Endothelial cell of umbilical vein (primary cell): ENCODE measurements at regions not wholly inside any gene's neighbourhood (a gene's known extent, or its start where the extent isn't known, plus 50 kb on each side); places are given as distances from the start of the nearest gene placed in this dataset.

ENCODE experiments used
- BruUV-seq: library from RNA; stranded (reverse); fragments of 400-500 nt; replicated peaks from 2 replicates; lab custom pipeline; 2021; lab: Mats Ljungman, UMichigan
- CTCF ChIA-PET: fragments of 300-600, 350-600 bp; sonication (Branson Sonifier 250); formaldehyde crosslinking; loops from one replicate; lab custom pipeline; 2021; ENCODE audit warnings: antibody characterized with exemption, inconsistent platforms; lab: Charles Lee
- POLR2A ChIA-PET: fragments of 300-600, 350-600 bp; sonication (Branson Sonifier 250); formaldehyde crosslinking; loops from one replicate; lab custom pipeline; 2021; ENCODE audit warnings: antibody characterized with exemption, inconsistent platforms; lab: Charles Lee
- DNase-seq: peaks from one replicate; pipeline ENCODE4 v3.0.0-alpha.2; 2011; ENCODE audit warnings: low read depth, low spot score
- FAIRE-seq: peaks from 2 replicates; lab custom pipeline; 2011; peaks lifted over from hg19 to GRCh38; lab: Jason Lieb, UNC
- H2AFZ ChIP-seq: 2 replicates; pipeline ENCODE4 v1.6.0; 2012; ENCODE audit warnings: low read depth, low read length, control low read depth, inconsistent platforms
- H3K27ac ChIP-seq: 2 replicates; pipeline ENCODE4 v1.5.1; 2011; ENCODE audit warnings: low read depth, mild to moderate bottlenecking, control low read depth, low read length, moderate library complexity; ENCODE audit not compliant: insufficient read depth
- H3K27me3 ChIP-seq, 2 experiments: 2 replicates each; pipeline versions ENCODE4 v1.6.0 to v1.6.1; 2011; ENCODE audit warnings: low read length in 2 of 2, mixed read lengths in 1 of 2; ENCODE audit not compliant: control insufficient read depth in 2 of 2, insufficient read depth in 2 of 2
- H3K36me3 ChIP-seq, 2 experiments: 2 replicates in 1 of 2; 3 replicates in 1 of 2; pipeline ENCODE4 v1.5.1; 2011; ENCODE audit warnings: low read length in 2 of 2, mild to moderate bottlenecking in 1 of 2, moderate library complexity in 1 of 2; ENCODE audit not compliant: control insufficient read depth in 2 of 2, insufficient read depth in 2 of 2; ENCODE audit errors: extremely low read depth in 1 of 2
- H3K4me1 ChIP-seq: 3 replicates; pipeline ENCODE4 v1.5.1; 2011; ENCODE audit warnings: mild to moderate bottlenecking, low read length; ENCODE audit not compliant: control insufficient read depth, insufficient read depth; ENCODE audit errors: extremely low read depth
- H3K4me2 ChIP-seq: 2 replicates; pipeline ENCODE4 v1.6.1; 2011; ENCODE audit warnings: low read length, control low read depth, mixed read lengths; ENCODE audit not compliant: insufficient read depth
- H3K4me3 ChIP-seq, 3 experiments: fragments of 200-600 bp in 1 of 3; sonication (generic), shearing (Covaris generic) in 1 of 3; replicated peaks in 1 of 3; 2 replicates each; pipeline ENCODE4 v1.5.1; 2011 to 2016; ENCODE audit warnings: control low read depth in 3 of 3, low read length in 3 of 3, mild to moderate bottlenecking in 2 of 3, inconsistent platforms in 1 of 3, low read depth in 1 of 3, moderate library complexity in 1 of 3; ENCODE audit not compliant: insufficient read depth in 1 of 3
- H3K79me2 ChIP-seq: 2 replicates; pipeline ENCODE4 v1.6.0; 2012; ENCODE audit warnings: low read length, inconsistent platforms; ENCODE audit not compliant: control insufficient read depth, insufficient read depth
- H3K9ac ChIP-seq: replicated peaks from 2 replicates; pipeline ENCODE3; 2011; ENCODE audit warnings: low read length, control low read depth; ENCODE audit not compliant: insufficient read depth; ENCODE audit errors: extremely low read depth
- H3K9me1 ChIP-seq: replicated peaks from 3 replicates; pipeline ENCODE4 v1.6.0; 2011; ENCODE audit warnings: mild to moderate bottlenecking, low read length; ENCODE audit not compliant: control insufficient read depth, insufficient read depth; ENCODE audit errors: extremely low read depth
- H3K9me3 ChIP-seq: replicated peaks from 2 replicates; pipeline ENCODE4 v1.5.1; 2012; ENCODE audit warnings: low read length, inconsistent platforms; ENCODE audit not compliant: control insufficient read depth, insufficient read depth
- H4K20me1 ChIP-seq: replicated peaks from 2 replicates; pipeline ENCODE3; 2011; ENCODE audit warnings: mild to moderate bottlenecking, low read length; ENCODE audit not compliant: control insufficient read depth, insufficient read depth; ENCODE audit errors: extremely low read depth
- CTCF ChIP-seq, 2 donors: IDR thresholded peaks; 1 replicate in 1 of 2; 2 replicates in 1 of 2; pipeline ENCODE4 v1.5.1; 2011; ENCODE audit warnings: low read length in 2 of 2, mild to moderate bottlenecking in 2 of 2, moderate library complexity in 2 of 2, control low read depth in 1 of 2, inconsistent platforms in 1 of 2, low read depth in 1 of 2; ENCODE audit not compliant: insufficient read depth in 1 of 2; ENCODE audit errors: extremely low read depth in 1 of 2
- EZH2 ChIP-seq: IDR thresholded peaks from 2 replicates; pipeline ENCODE4 v1.6.1; 2012; ENCODE audit warnings: borderline replicate concordance, low read depth, mild to moderate bottlenecking, moderate library complexity, low read length, inconsistent platforms; ENCODE audit not compliant: severe bottlenecking
- FOS ChIP-seq: IDR thresholded peaks from 2 replicates; pipeline ENCODE4 v1.6.1; 2011; ENCODE audit warnings: mild to moderate bottlenecking, low read length, moderate library complexity, borderline replicate concordance; ENCODE audit not compliant: insufficient read depth
- GATA2 ChIP-seq: IDR thresholded peaks from 2 replicates; pipeline ENCODE4 v1.7.0; 2011; ENCODE audit warnings: low read depth, mild to moderate bottlenecking, moderate library complexity, mixed read lengths, low read length; ENCODE audit not compliant: insufficient read length, insufficient read depth
- JUN ChIP-seq: IDR thresholded peaks from 2 replicates; pipeline ENCODE4 v1.6.1; 2011; ENCODE audit warnings: borderline replicate concordance, low read depth; ENCODE audit not compliant: insufficient read length, insufficient read depth
- MAX ChIP-seq: IDR thresholded peaks from 2 replicates; pipeline ENCODE4 v1.6.1; 2011; ENCODE audit not compliant: insufficient read depth, insufficient read length
- MYC ChIP-seq: IDR thresholded peaks from one replicate; pipeline ENCODE4 v1.6.1; 2011; ENCODE audit warnings: mild to moderate bottlenecking, low read depth, low read length
- POLR2A ChIP-seq: IDR thresholded peaks from 2 replicates; pipeline ENCODE4 v1.6.1; 2012; ENCODE audit warnings: low read depth, mild to moderate bottlenecking, control low read depth, low read length
- POLR2AphosphoS5 ChIP-seq: IDR thresholded peaks from 2 replicates; pipeline ENCODE4 v1.6.1; 2012; ENCODE audit warnings: low read depth, mild to moderate bottlenecking, control low read depth, low read length, moderate library complexity; ENCODE audit not compliant: insufficient read depth
- dilution Hi-C: fragments of 300-500 bp; cut with MboI; formaldehyde crosslinking; loops from one replicate; pipeline ENCODE4 v1.15.0; 2019; ENCODE audit warnings: low sequenced_read_pairs; ENCODE audit not compliant: extremely low pct_ligation_motif_present
- intact Hi-C: fragments of 100-400 bp; cut with micrococcal nuclease; formaldehyde crosslinking; loops from one replicate; pipeline ENCODE4 v1.10.0; 2022

- intact Hi-C loops = no loop called here
- no peaks in the 10 kb centered on the region for H3K4me1 ChIP-seq
- ChIA-PET POLR2A (no interaction called here), CTCF (no interaction called here)
- H3K4me3 ChIP-seq = no peak overlapping the region
- H3K27ac ChIP-seq = no peak overlapping the region
- no TSS peak for BruUV-seq
- no peak for DNase-seq
- no peak overlapping the region for H3K9ac ChIP-seq
- FAIRE-seq = no peak
- no peaks in the 10 kb centered on the region for H3K79me2 ChIP-seq
- no peak for TF ChIP-seq POLR2AphosphoS5
- no peak for TF ChIP-seq MAX
- TF ChIP-seq GATA2 = no peak
- no peak for TF ChIP-seq CTCF (IDR thresholded peaks at IDR 0.05; ENCODE audit: extremely low read depth in 1 of 2, insufficient read depth in 1 of 2, low read depth in 1 of 2, low read length in 2 of 2)
- no peak for TF ChIP-seq FOS
- TF ChIP-seq EZH2 = no peak
- no peak for TF ChIP-seq MYC
- TF ChIP-seq JUN = no peak
- TF ChIP-seq POLR2A = no peak
- H3K4me2 ChIP-seq = no peak overlapping the region
- H3K9me3 ChIP-seq = no peaks in the 10 kb centered on the region
- H2AFZ ChIP-seq = no peak overlapping the region
- H3K27me3 ChIP-seq = no peaks in the 10 kb centered on the region
- dilution Hi-C loops = no loop called here
- H4K20me1 ChIP-seq = no peaks in the 10 kb centered on the region
- H3K9me1 ChIP-seq = no peaks in the 10 kb centered on the region
- no peaks in the 10 kb centered on the region for H3K36me3 ChIP-seq
Measured at GRCh38 chr17:14856176-14856575, 408.9 kb downstream of the PMP22 start.
